ENCODE measurements at regions not wholly inside any gene's neighbourhood (a gene's known extent, or its start where the extent isn't known, plus 50 kb on each side); places are given as distances from the start of the nearest gene placed in this dataset.

- Histone ChIP-seq H3K27ac (ENCODE audit: low read depth) (no peak overlapping the region), H3K4me2 (no peak overlapping the region), H3K4me1 (ENCODE audit: insufficient read depth) (no peaks in the 10 kb centered on the region), H3K27me3 (ENCODE audit: insufficient read depth) (no peaks in the 10 kb centered on the region), H3K79me2 (replicated peaks; ENCODE audit: insufficient read depth) (no peaks in the 10 kb centered on the region), H3K36me3 (ENCODE audit: insufficient read depth) (no peaks in the 10 kb centered on the region), H3K4me3 (no peak overlapping the region), H2AFZ (no peak overlapping the region), H4K20me1 (replicated peaks; ENCODE audit: insufficient read depth) (no peaks in the 10 kb centered on the region), H3F3A (replicated peaks; ENCODE audit: low read depth) (no peaks in the 10 kb centered on the region), H3K9me2 (ENCODE audit: insufficient read depth) (no peaks in the 10 kb centered on the region)
- no peak for DNase-seq (ENCODE audit: low spot score)
- peak; percentile 26; the same call in 2 of the 3 replicates for ATAC-seq
- Mint-ChIP-seq H3K9me3 (no peaks in the 10 kb centered on the region), H3K36me3 (ENCODE audit: low read depth) (no peaks in the 10 kb centered on the region), H3K4me3 (no peak overlapping the region), H3K27ac (no peak overlapping the region), H3K27me3 (ENCODE audit: insufficient read depth, low read depth, poor library complexity) (no peaks in the 10 kb centered on the region), H3K4me1 (no peaks in the 10 kb centered on the region)
- TF ChIP-seq CTCF (conservative IDR thresholded peaks at IDR 0.05; ENCODE audit: low read depth in 2 of 2): no peak
- no peak for TF ChIP-seq ETS1 (IDR thresholded peaks at IDR 0.05)
- TF ChIP-seq EZH2phosphoT487 (IDR thresholded peaks at IDR 0.05; ENCODE audit: unreplicated experiment): no peak
- TF ChIP-seq NANOG (IDR thresholded peaks at IDR 0.05; ENCODE audit: borderline replicate concordance): no peak
- TF ChIP-seq ZNF462 (CRISPR knock-in tag; IDR thresholded peaks at IDR 0.05): no peak
- TF ChIP-seq POLR2AphosphoS5 (IDR thresholded peaks at IDR 0.05; ENCODE audit: low read depth): no peak
- TF ChIP-seq ZNF114 (CRISPR knock-in tag; IDR thresholded peaks at IDR 0.05): no peak
- TF ChIP-seq REST (IDR thresholded peaks at IDR 0.05; ENCODE audit: unreplicated experiment): no peak
Measured at GRCh38 chr13:112260108-112261055, 115.8 kb upstream of the SPACA7 start.

All from GM23338 (cell line).